ENCODE measurements at regions not wholly inside any gene's neighbourhood (a gene's known extent, or its start where the extent isn't known, plus 50 kb on each side); places are given as distances from the start of the nearest gene placed in this dataset.

GRCh38 chr7:137151690-137152052 lies 191.9 kb downstream of the PTN start:
- TF ChIP-seq CTCF (IDR thresholded peaks at IDR 0.05; ENCODE audit: low read depth, low read length, missing input control) = no peak
- no peak for TF ChIP-seq REST (IDR thresholded peaks at IDR 0.05)

Measured in liver (tissue), 2 donors.